OCI-LY7 (cell line): ENCODE measurements at regions not wholly inside any gene's neighbourhood (a gene's known extent, or its start where the extent isn't known, plus 50 kb on each side); places are given as distances from the start of the nearest gene placed in this dataset.

Experiments
- BruUV-seq: library from RNA; stranded (reverse); fragments of 400-500 nt; replicated peaks from 2 replicates; lab custom pipeline; 2021; lab: Mats Ljungman, UMichigan
- CTCF ChIA-PET: fragments of 300-600 bp; sonication (Branson Sonifier 250); formaldehyde crosslinking; loops from one replicate; lab custom pipeline; 2022; ENCODE audit warnings: antibody characterized with exemption; ENCODE audit not compliant: unreplicated experiment; lab: Charles Lee
- POLR2A ChIA-PET: fragments of 300-600 bp; sonication (Branson Sonifier 250); formaldehyde crosslinking; loops from one replicate; lab custom pipeline; 2022; ENCODE audit warnings: antibody characterized with exemption; lab: Charles Lee
- DNase-seq: peaks from one replicate; pipeline ENCODE4 v3.0.0-alpha.2; 2015; ENCODE audit warnings: low spot score
- H2AFZ ChIP-seq: fragments of 200-600 bp; sonication (generic), shearing (Covaris generic); 2 replicates; pipeline ENCODE4 v1.6.1; 2014; ENCODE audit warnings: mild to moderate bottlenecking, antibody characterized with exemption, low read length, moderate library complexity
- H3K27ac ChIP-seq: fragments of 200-600 bp; sonication (generic); 2 replicates; pipeline ENCODE4 v1.5.1; 2014; ENCODE audit warnings: mixed run types, low read depth, mild to moderate bottlenecking, moderate library complexity, low read length, inconsistent platforms; ENCODE audit not compliant: poor library complexity, severe bottlenecking
- H3K36me3 ChIP-seq: fragments of 200-600 bp; sonication (generic); 2 replicates; pipeline ENCODE4 v1.6.1; 2014; ENCODE audit warnings: mild to moderate bottlenecking, antibody characterized with exemption, low read length, moderate library complexity, mixed read lengths; ENCODE audit not compliant: insufficient read depth
- H3K4me1 ChIP-seq: fragments of 200-600 bp; sonication (generic); 2 replicates; pipeline ENCODE4 v1.5.1; 2014; ENCODE audit warnings: mild to moderate bottlenecking, low read length; ENCODE audit not compliant: insufficient read depth, poor library complexity, severe bottlenecking
- H3K4me2 ChIP-seq: fragments of 200-600 bp; sonication (generic); 2 replicates; pipeline ENCODE4 v1.6.1; 2014; ENCODE audit warnings: mild to moderate bottlenecking, low read length
- H3K4me3 ChIP-seq: fragments of 200-600 bp; sonication (generic); 2 replicates; pipeline ENCODE4 v1.5.1; 2014; ENCODE audit warnings: mild to moderate bottlenecking, low read depth, low read length; ENCODE audit not compliant: poor library complexity, severe bottlenecking
- H3K79me2 ChIP-seq: fragments of 200-600 bp; sonication (generic); 2 replicates; pipeline ENCODE4 v1.6.1; 2016; ENCODE audit warnings: low read depth, mild to moderate bottlenecking, low read length, moderate library complexity, mixed read lengths; ENCODE audit not compliant: insufficient read depth
- H3K9me2 ChIP-seq: fragments of 200-600 bp; sonication (generic); 2 replicates; pipeline ENCODE4 v1.6.1; 2016; ENCODE audit warnings: mild to moderate bottlenecking, low read length, mixed read lengths; ENCODE audit not compliant: insufficient read depth
- H3K9me3 ChIP-seq: fragments of 200-600 bp; sonication (generic); 2 replicates; pipeline ENCODE4 v1.6.1; 2014; ENCODE audit warnings: mild to moderate bottlenecking, mixed run types, low read length, mixed read lengths
- H4K20me1 ChIP-seq: fragments of 200-600 bp; sonication (generic); 2 replicates; pipeline ENCODE4 v1.6.1; 2014; ENCODE audit warnings: mild to moderate bottlenecking, antibody characterized with exemption, low read length, moderate library complexity, mixed read lengths; ENCODE audit not compliant: insufficient read depth
- CTCF ChIP-seq: fragments of 200-600 bp; sonication (generic); conservative IDR thresholded peaks from 2 replicates; pipeline ENCODE4 v1.5.1; 2014; ENCODE audit warnings: mild to moderate bottlenecking, antibody characterized with exemption, low read length, moderate library complexity, mixed read lengths
- EZH2phosphoT487 ChIP-seq: fragments of 200-600 bp; sonication (generic); IDR thresholded peaks from 2 replicates; pipeline ENCODE4 v1.6.1; 2018; ENCODE audit warnings: low read depth, borderline replicate concordance, mild to moderate bottlenecking, mixed run types, antibody characterized with exemption, low read length, moderate library complexity, mixed read lengths
- intact Hi-C: fragments of 100-400 bp; cut with micrococcal nuclease; formaldehyde crosslinking; loops from one replicate; pipeline ENCODE4 v1.10.0; 2022; ENCODE audit not compliant: unreplicated experiment

GRCh38 chr15:35728219-35728940 is 182.4 kb upstream of the DPH6 start:
- Histone ChIP-seq H3K4me2 (no peak overlapping the region), H3K36me3 (no peaks in the 10 kb centered on the region), H4K20me1 (no peaks in the 10 kb centered on the region), H3K4me1 (no peaks in the 10 kb centered on the region), H3K4me3 (no peak overlapping the region), H2AFZ (no peak overlapping the region), H3K27ac (no peak overlapping the region), H3K9me2 (no peaks in the 10 kb centered on the region), H3K79me2 (no peaks in the 10 kb centered on the region), H3K9me3 (no peaks in the 10 kb centered on the region)
- DNase-seq: no peak
- no TSS peak for BruUV-seq
- ChIA-PET CTCF (no interaction called here), POLR2A (interaction anchor here (0.7 kb wide), 1 partner anchor 630 kb away, joined by 3 read pairs; no protein-coding TSS in a partner anchor)
- intact Hi-C loops: no loop called here
- no peak for TF ChIP-seq CTCF
- no peak for TF ChIP-seq EZH2phosphoT487

GRCh38 chr15:35736150-35736549 is 190.2 kb upstream of the DPH6 start:
- ChIA-PET CTCF (interaction anchor here (0.5 kb wide), 1 partner anchor 1524 kb away, joined by 3 read pairs; no protein-coding TSS in a partner anchor), POLR2A (no interaction called here)
- TF ChIP-seq CTCF: no peak
- TF ChIP-seq EZH2phosphoT487: no peak
- DNase-seq: no peak
- Histone ChIP-seq H3K79me2 (no peaks in the 10 kb centered on the region), H3K36me3 (no peaks in the 10 kb centered on the region), H3K4me2 (no peak overlapping the region), H3K27ac (no peak overlapping the region), H3K4me1 (no peaks in the 10 kb centered on the region), H3K9me3 (no peaks in the 10 kb centered on the region), H3K4me3 (no peak overlapping the region), H3K9me2 (no peaks in the 10 kb centered on the region), H2AFZ (no peak overlapping the region), H4K20me1 (no peaks in the 10 kb centered on the region)
- BruUV-seq: no TSS peak
- intact Hi-C loops: no loop called here

- H3K4me3 ChIP-seq: no peak overlapping the region
- H3K4me1 ChIP-seq: no peaks in the 10 kb centered on the region
- intact Hi-C loops: no loop called here
- H3K9me2 ChIP-seq: no peaks in the 10 kb centered on the region
- no peak overlapping the region for H3K4me2 ChIP-seq
- POLR2A ChIA-PET: interaction anchor here (0.6 kb wide), 1 partner anchor 443 kb away, joined by 3 read pairs; no protein-coding TSS in a partner anchor
- H4K20me1 ChIP-seq: no peaks in the 10 kb centered on the region
- H3K27ac ChIP-seq: no peak overlapping the region
- no peaks in the 10 kb centered on the region for H3K79me2 ChIP-seq
- BruUV-seq: no TSS peak
- H2AFZ ChIP-seq: no peak overlapping the region
- no peaks in the 10 kb centered on the region for H3K36me3 ChIP-seq
- no peak for DNase-seq
- no peaks in the 10 kb centered on the region for H3K9me3 ChIP-seq
- CTCF ChIA-PET: no interaction called here
- TF ChIP-seq EZH2phosphoT487 (no peak), CTCF (no peak)
Observed at GRCh38 chr15:35737441-35737840, 191.5 kb upstream of the DPH6 start.
